DOHH2 (cell line): ENCODE measurements at regions not wholly inside any gene's neighbourhood (a gene's known extent, or its start where the extent isn't known, plus 50 kb on each side); places are given as distances from the start of the nearest gene placed in this dataset.
"Not testable (repeated sequence)": the region's sequence is repeated elsewhere in the genome, so short reads cannot be mapped to it uniquely, and the experiment has no call there.

Experiments
- CTCF ChIP-seq: fragments of 200-600 bp; sonication (generic); IDR thresholded peaks from one replicate; pipeline ENCODE4 v1.5.1; 2014; ENCODE audit warnings: antibody characterized with exemption, mild to moderate bottlenecking, low read depth, low read length; ENCODE audit not compliant: poor library complexity, severe bottlenecking
- EZH2phosphoT487 ChIP-seq: fragments of 200-600 bp; sonication (generic); IDR thresholded peaks from 2 replicates; pipeline ENCODE4 v1.6.1; 2017; ENCODE audit warnings: borderline replicate concordance, mild to moderate bottlenecking, antibody characterized with exemption, low read length, moderate library complexity, mixed read lengths

- TF ChIP-seq CTCF, EZH2phosphoT487: not testable (repeated sequence)
Observed at GRCh38 chr13:47873319-47873718, 127.8 kb downstream of the SUCLA2 start.
